SK-N-SH (cell line): ENCODE measurements at regions not wholly inside any gene's neighbourhood (a gene's known extent, or its start where the extent isn't known, plus 50 kb on each side); places are given as distances from the start of the nearest gene placed in this dataset.

ENCODE experiments used
- FOSL2 ChIP-seq: IDR thresholded peaks from 2 replicates; pipeline ENCODE4 v1.4.0; 2012; ENCODE audit warnings: low read depth, mild to moderate bottlenecking, moderate library complexity, borderline replicate concordance
- POLR2AphosphoS5 ChIP-seq: IDR thresholded peaks from 2 replicates; pipeline ENCODE4 v1.6.1; 2012; ENCODE audit warnings: low read depth, low read length
- REST ChIP-seq: IDR thresholded peaks from 2 replicates; pipeline ENCODE4 v1.6.1; 2012; ENCODE audit warnings: mild to moderate bottlenecking, low read depth, low read length, moderate library complexity

GRCh38 chr6:137353346-137353745 lies 134.2 kb upstream of the IFNGR1 start:
- TF ChIP-seq FOSL2 (no peak), POLR2AphosphoS5 (no peak), REST (no peak)
